HG02970 (cell line): ENCODE measurements at regions not wholly inside any gene's neighbourhood (a gene's known extent, or its start where the extent isn't known, plus 50 kb on each side); places are given as distances from the start of the nearest gene placed in this dataset.

Experiments used
- ATAC-seq: cut with Tn5 transposase; IDR thresholded peaks from one replicate; pipeline ENCODE4 v1.9.1; 2021; ENCODE audit warnings: mild to moderate bottlenecking, moderate library complexity, moderate number of reproducible peaks; ENCODE audit not compliant: unreplicated experiment, low FRiP score

GRCh38 chr11:91825777-91826176 is 398.8 kb upstream of the FAT3 start:
- ATAC-seq = no peak

- ATAC-seq = no peak
Observed at GRCh38 chr11:91823252-91823830, 401.3 kb upstream of the FAT3 start.

GRCh38 chr11:91822805-91823204 is 401.8 kb upstream of the FAT3 start:
- ATAC-seq = no peak

GRCh38 chr11:91820709-91821108 is 403.9 kb upstream of the FAT3 start:
- ATAC-seq = no peak

GRCh38 chr11:91819777-91820176 is 404.8 kb upstream of the FAT3 start:
- ATAC-seq = no peak

GRCh38 chr11:91819195-91819594 is 405.4 kb upstream of the FAT3 start:
- ATAC-seq = no peak

GRCh38 chr11:91817996-91818395 is 406.6 kb upstream of the FAT3 start:
- no peak for ATAC-seq

- no peak for ATAC-seq
Observed at GRCh38 chr11:91813263-91813662, 411.4 kb upstream of the FAT3 start.

GRCh38 chr11:91810871-91811270 is 413.7 kb upstream of the FAT3 start:
- no peak for ATAC-seq

GRCh38 chr11:91805293-91805692 is 419.3 kb upstream of the FAT3 start:
- ATAC-seq = no peak

GRCh38 chr11:91804042-91804441 is 420.6 kb upstream of the FAT3 start:
- ATAC-seq = no peak

- no peak for ATAC-seq
Observed at GRCh38 chr11:91802475-91802874, 422.1 kb upstream of the FAT3 start.

- no peak for ATAC-seq
Observed at GRCh38 chr11:91800208-91800914, 424.3 kb upstream of the FAT3 start.

- ATAC-seq = no peak
Observed at GRCh38 chr11:91798240-91798639, 426.4 kb upstream of the FAT3 start.

- ATAC-seq = no peak
Observed at GRCh38 chr11:91796999-91797398, 427.6 kb upstream of the FAT3 start.

- no peak for ATAC-seq
Observed at GRCh38 chr11:91795139-91795887, 429.3 kb upstream of the FAT3 start.

- no peak for ATAC-seq
Observed at GRCh38 chr11:91794146-91794545, 430.5 kb upstream of the FAT3 start.

- no peak for ATAC-seq
Observed at GRCh38 chr11:91792779-91793262, 431.8 kb upstream of the FAT3 start.

- no peak for ATAC-seq
Observed at GRCh38 chr11:91791171-91791468, 433.5 kb upstream of the FAT3 start.

GRCh38 chr11:91790346-91791170 is 434.1 kb upstream of the FAT3 start:
- no peak for ATAC-seq

- no peak for ATAC-seq
Observed at GRCh38 chr11:91788764-91789163, 435.9 kb upstream of the FAT3 start.
